Panc1 (cell line): ENCODE measurements at regions not wholly inside any gene's neighbourhood (a gene's known extent, or its start where the extent isn't known, plus 50 kb on each side); places are given as distances from the start of the nearest gene placed in this dataset.

Experiments used
- ATAC-seq: fragments of 200-7000 bp; cut with Tn5 transposase; 2 replicates; pipeline ENCODE4 v1.9.1; 2020; ENCODE audit warnings: mild to moderate bottlenecking, moderate library complexity
- BruUV-seq: library from RNA; stranded (reverse); fragments of 400-500 nt; replicated peaks from 2 replicates; lab custom pipeline; 2021; lab: Mats Ljungman, UMichigan
- CTCF ChIA-PET: fragments of 300-600 bp; sonication (Branson Sonifier 250); formaldehyde crosslinking; loops from one replicate; lab custom pipeline; 2022; ENCODE audit warnings: antibody characterized with exemption; lab: Charles Lee
- POLR2A ChIA-PET: fragments of 300-600 bp; sonication (Branson Sonifier 250); formaldehyde crosslinking; loops from one replicate; lab custom pipeline; 2022; ENCODE audit warnings: antibody characterized with exemption; lab: Charles Lee
- DNase-seq: peaks from one replicate; pipeline ENCODE4 v3.0.0-alpha.2; 2010; ENCODE audit warnings: low read depth, low spot score
- H3K27ac ChIP-seq: 2 replicates; pipeline ENCODE4 v1.5.1; 2011; ENCODE audit warnings: mild to moderate bottlenecking, low read length, inconsistent platforms
- H3K27me3 ChIP-seq: fragments of 200-500 bp; sonication (Bioruptor generic); 2 replicates; pipeline ENCODE4 v1.6.0; 2014; ENCODE audit warnings: low read length, inconsistent platforms; ENCODE audit not compliant: control insufficient read depth, insufficient read depth
- H3K36me3 ChIP-seq: fragments of 200-500 bp; sonication (Bioruptor generic); 2 replicates; pipeline ENCODE4 v1.5.1; 2014; ENCODE audit warnings: inconsistent platforms, mild to moderate bottlenecking, low read length, moderate library complexity; ENCODE audit not compliant: control insufficient read depth, insufficient read depth
- H3K4me1 ChIP-seq: 2 replicates; pipeline ENCODE4 v1.5.1; 2011; ENCODE audit warnings: inconsistent platforms, mild to moderate bottlenecking, low read length, moderate library complexity; ENCODE audit not compliant: control insufficient read depth, insufficient read depth
- H3K4me3 ChIP-seq, 2 experiments: 2 replicates each; pipeline ENCODE4 v1.5.1; 2011 to 2012; ENCODE audit warnings: low read depth in 2 of 2, low read length in 2 of 2, mild to moderate bottlenecking in 2 of 2, inconsistent platforms in 1 of 2, moderate library complexity in 1 of 2
- H3K9me3 ChIP-seq: fragments of 200-500 bp; sonication (Bioruptor generic); 2 replicates; pipeline ENCODE4 v1.5.1; 2014; ENCODE audit warnings: low read depth, mild to moderate bottlenecking, inconsistent platforms, low read length, moderate library complexity; ENCODE audit not compliant: control insufficient read depth, insufficient read depth
- CTCF ChIP-seq: fragments of 450-650 bp; IDR thresholded peaks from 2 replicates; pipeline ENCODE4 v1.5.1; 2017; ENCODE audit warnings: mild to moderate bottlenecking
- POLR2AphosphoS5 ChIP-seq: IDR thresholded peaks from 2 replicates; pipeline ENCODE4 v1.6.1; 2012; ENCODE audit warnings: mild to moderate bottlenecking, low read depth, low read length, moderate library complexity
- REST ChIP-seq, 2 experiments: IDR thresholded peaks; 2 replicates each; pipeline ENCODE4 v1.6.1; 2011 to 2012; ENCODE audit warnings: low read depth in 2 of 2, control low read depth in 1 of 2, low read length in 1 of 2, mild to moderate bottlenecking in 1 of 2, moderate library complexity in 1 of 2; ENCODE audit not compliant: insufficient read depth in 1 of 2
- SIN3A ChIP-seq: IDR thresholded peaks from 2 replicates; pipeline ENCODE4 v1.6.1; 2012; ENCODE audit warnings: low read depth, mild to moderate bottlenecking, low read length, moderate library complexity, borderline replicate concordance; ENCODE audit not compliant: insufficient read depth
- TCF7L2 ChIP-seq: IDR thresholded peaks from 2 replicates; pipeline ENCODE4 v1.6.1; 2011; ENCODE audit warnings: mild to moderate bottlenecking, low read depth, low read length, inconsistent platforms
- in situ Hi-C: cut with HindIII; loops from 2 replicates; pipeline ENCODE4 v1.10.0; 2016; ENCODE audit warnings: low sequenced_read_pairs, low pct_unique_long_range_greater_than_20kb
- intact Hi-C: fragments of 100-400 bp; cut with micrococcal nuclease; formaldehyde crosslinking; loops from one replicate; pipeline ENCODE4 v1.10.0; 2022; ENCODE audit not compliant: unreplicated experiment

- ATAC-seq, result no peak
- no peak for TF ChIP-seq CTCF
- Histone ChIP-seq H3K4me1 (no peaks in the 10 kb centered on the region), H3K27ac (no peak overlapping the region), H3K9me3 (peaks cover 12% of the 10 kb centered on the region), H3K4me3 (no peak overlapping the region), H3K36me3 (no peaks in the 10 kb centered on the region), H3K27me3 (no peaks in the 10 kb centered on the region)
- no peak for DNase-seq
- ChIA-PET CTCF (no interaction called here), POLR2A (no interaction called here)
- in situ Hi-C loops, result no loop called here
- no TSS peak for BruUV-seq
- intact Hi-C loops, result no loop called here
Observed at GRCh38 chr2:123002660-123003248, 1022.3 kb upstream of the CNTNAP5 start.

DNA sequence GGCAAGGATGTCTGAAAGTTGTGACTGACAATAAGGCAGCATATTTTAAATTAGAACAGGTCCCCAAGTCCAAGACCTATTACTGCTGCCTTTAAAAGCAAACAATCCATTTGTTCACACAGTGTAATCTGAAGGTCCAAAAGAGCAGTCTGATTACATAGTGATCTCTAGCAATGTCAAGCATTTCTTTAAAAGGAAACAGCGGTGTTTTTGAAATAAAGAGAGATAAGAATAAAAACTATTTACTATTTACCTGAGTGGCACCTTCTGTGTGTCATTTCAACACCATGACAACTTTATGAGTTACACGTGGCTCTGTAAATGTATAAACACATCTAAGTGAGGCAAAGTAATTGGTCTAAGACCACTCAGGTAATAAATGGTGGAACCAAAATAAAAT is 1009.9 kb upstream of the CNTNAP5 start:
- TF ChIP-seq TCF7L2, result no peak
- TF ChIP-seq REST (IDR thresholded peaks at IDR 0.05; ENCODE audit: insufficient read depth in 1 of 2, low read depth in 2 of 2, low read length in 1 of 2), result no peak
- TF ChIP-seq POLR2AphosphoS5, result no peak
- TF ChIP-seq SIN3A, result no peak
- TF ChIP-seq CTCF, result no peak
- Histone ChIP-seq H3K4me3 (no peak overlapping the region), H3K27ac (no peak overlapping the region), H3K27me3 (no peaks in the 10 kb centered on the region), H3K36me3 (no peaks in the 10 kb centered on the region), H3K9me3 (no peaks in the 10 kb centered on the region), H3K4me1 (no peaks in the 10 kb centered on the region)
- intact Hi-C loops (no loop called here), in situ Hi-C loops (no loop called here)
- ATAC-seq, result no peak
- no TSS peak for BruUV-seq
- POLR2A ChIA-PET, result no interaction called here
- no peak for DNase-seq
- CTCF ChIA-PET, result no interaction called here
